ENCODE measurements at regions not wholly inside any gene's neighbourhood (a gene's known extent, or its start where the extent isn't known, plus 50 kb on each side); places are given as distances from the start of the nearest gene placed in this dataset.

- H3K27me3 ChIP-seq (ENCODE audit: control insufficient read depth, insufficient read depth, low read length) = no peaks in the 10 kb centered on the region
- no peaks in the 10 kb centered on the region for H3K36me3 ChIP-seq (replicated peaks; ENCODE audit: control insufficient read depth, insufficient read depth, low read length)
- no peak overlapping the region for H3K4me3 ChIP-seq (ENCODE audit: insufficient read depth, low read depth, low read length)
- no peak for DNase-seq
These were observed 1325.0 kb upstream of the CDH2 start for GRCh38 chr18:29501952-29502351.

GRCh38 chr18:29496152-29496680, 1319.3 kb upstream of the CDH2 start:
- Histone ChIP-seq H3K36me3 (replicated peaks; ENCODE audit: control insufficient read depth, insufficient read depth, low read length) (no peaks in the 10 kb centered on the region), H3K4me3 (ENCODE audit: insufficient read depth, low read depth, low read length) (no peak overlapping the region), H3K27me3 (ENCODE audit: control insufficient read depth, insufficient read depth, low read length) (no peaks in the 10 kb centered on the region)
- no peak for DNase-seq

- no peak for DNase-seq
- H3K4me3 ChIP-seq (ENCODE audit: insufficient read depth, low read depth, low read length) = no peak overlapping the region
- no peaks in the 10 kb centered on the region for H3K36me3 ChIP-seq (replicated peaks; ENCODE audit: control insufficient read depth, insufficient read depth, low read length)
- no peaks in the 10 kb centered on the region for H3K27me3 ChIP-seq (ENCODE audit: control insufficient read depth, insufficient read depth, low read length)
These were observed 1317.4 kb upstream of the CDH2 start for GRCh38 chr18:29494371-29494770.

- H3K4me3 ChIP-seq (ENCODE audit: insufficient read depth, low read depth, low read length) = no peak overlapping the region
- no peaks in the 10 kb centered on the region for H3K36me3 ChIP-seq (replicated peaks; ENCODE audit: control insufficient read depth, insufficient read depth, low read length)
- DNase-seq = no peak
These were observed 1315.0 kb upstream of the CDH2 start for GRCh38 chr18:29491907-29492306.

GRCh38 chr18:29488617-29489016, 1311.7 kb upstream of the CDH2 start:
- no peak for DNase-seq
- H3K27me3 ChIP-seq (ENCODE audit: control insufficient read depth, insufficient read depth, low read length) = no peaks in the 10 kb centered on the region
- no peaks in the 10 kb centered on the region for H3K36me3 ChIP-seq (replicated peaks; ENCODE audit: control insufficient read depth, insufficient read depth, low read length)
- H3K4me3 ChIP-seq (ENCODE audit: insufficient read depth, low read depth, low read length) = no peak overlapping the region

More at GRCh38 chr18:29491907-29492306, 1315.0 kb upstream of the CDH2 start:
- no peaks in the 10 kb centered on the region for H3K27me3 ChIP-seq (ENCODE audit: control insufficient read depth, insufficient read depth, low read length)

- DNase-seq = no peak
These were observed 1288.6 kb upstream of the CDH2 start for GRCh38 chr18:29465526-29465925.

GRCh38 chr18:29459972-29460371, 1283.0 kb upstream of the CDH2 start:
- Histone ChIP-seq H3K36me3 (replicated peaks; ENCODE audit: control insufficient read depth, insufficient read depth, low read length) (no peaks in the 10 kb centered on the region), H3K27me3 (ENCODE audit: control insufficient read depth, insufficient read depth, low read length) (no peaks in the 10 kb centered on the region), H3K4me3 (ENCODE audit: insufficient read depth, low read depth, low read length) (no peak overlapping the region)
- DNase-seq = no peak

More at GRCh38 chr18:29465526-29465925, 1288.6 kb upstream of the CDH2 start:
- Histone ChIP-seq H3K4me3 (ENCODE audit: insufficient read depth, low read depth, low read length) (no peak overlapping the region), H3K36me3 (replicated peaks; ENCODE audit: control insufficient read depth, insufficient read depth, low read length) (no peaks in the 10 kb centered on the region), H3K27me3 (ENCODE audit: control insufficient read depth, insufficient read depth, low read length) (no peaks in the 10 kb centered on the region)

GRCh38 chr18:29457316-29457889, 1280.5 kb upstream of the CDH2 start:
- Histone ChIP-seq H3K4me3 (ENCODE audit: insufficient read depth, low read depth, low read length) (no peak overlapping the region), H3K36me3 (replicated peaks; ENCODE audit: control insufficient read depth, insufficient read depth, low read length) (no peaks in the 10 kb centered on the region), H3K27me3 (ENCODE audit: control insufficient read depth, insufficient read depth, low read length) (no peaks in the 10 kb centered on the region)
- DNase-seq = no peak

GRCh38 chr18:29449424-29449823, 1272.5 kb upstream of the CDH2 start:
- Histone ChIP-seq H3K36me3 (replicated peaks; ENCODE audit: control insufficient read depth, insufficient read depth, low read length) (no peaks in the 10 kb centered on the region), H3K4me3 (ENCODE audit: insufficient read depth, low read depth, low read length) (no peak overlapping the region), H3K27me3 (ENCODE audit: control insufficient read depth, insufficient read depth, low read length) (no peaks in the 10 kb centered on the region)
- DNase-seq = no peak

GRCh38 chr18:29439398-29439797, 1262.5 kb upstream of the CDH2 start:
- H3K27me3 ChIP-seq (ENCODE audit: control insufficient read depth, insufficient read depth, low read length) = no peaks in the 10 kb centered on the region
- no peak for DNase-seq
- no peak overlapping the region for H3K4me3 ChIP-seq (ENCODE audit: insufficient read depth, low read depth, low read length)
- H3K36me3 ChIP-seq (replicated peaks; ENCODE audit: control insufficient read depth, insufficient read depth, low read length) = no peaks in the 10 kb centered on the region

- no peaks in the 10 kb centered on the region for H3K36me3 ChIP-seq (replicated peaks; ENCODE audit: control insufficient read depth, insufficient read depth, low read length)
- DNase-seq = no peak
These were observed 1259.5 kb upstream of the CDH2 start for GRCh38 chr18:29436459-29436858.

GRCh38 chr18:29434650-29435049, 1257.7 kb upstream of the CDH2 start:
- no peak for DNase-seq
- H3K4me3 ChIP-seq (ENCODE audit: insufficient read depth, low read depth, low read length) = no peak overlapping the region
- H3K36me3 ChIP-seq (replicated peaks; ENCODE audit: control insufficient read depth, insufficient read depth, low read length) = no peaks in the 10 kb centered on the region
- H3K27me3 ChIP-seq (ENCODE audit: control insufficient read depth, insufficient read depth, low read length) = no peaks in the 10 kb centered on the region

More at GRCh38 chr18:29436459-29436858, 1259.5 kb upstream of the CDH2 start:
- no peak overlapping the region for H3K4me3 ChIP-seq (ENCODE audit: insufficient read depth, low read depth, low read length)
- no peaks in the 10 kb centered on the region for H3K27me3 ChIP-seq (ENCODE audit: control insufficient read depth, insufficient read depth, low read length)

- H3K27me3 ChIP-seq (ENCODE audit: control insufficient read depth, insufficient read depth, low read length) = no peaks in the 10 kb centered on the region
- H3K4me3 ChIP-seq (ENCODE audit: insufficient read depth, low read depth, low read length) = no peak overlapping the region
- no peak for DNase-seq
- H3K36me3 ChIP-seq (replicated peaks; ENCODE audit: control insufficient read depth, insufficient read depth, low read length) = no peaks in the 10 kb centered on the region
These were observed 1253.5 kb upstream of the CDH2 start for GRCh38 chr18:29430416-29430815.

- Histone ChIP-seq H3K27me3 (ENCODE audit: control insufficient read depth, insufficient read depth, low read length) (no peaks in the 10 kb centered on the region), H3K4me3 (ENCODE audit: insufficient read depth, low read depth, low read length) (no peak overlapping the region), H3K36me3 (replicated peaks; ENCODE audit: control insufficient read depth, insufficient read depth, low read length) (no peaks in the 10 kb centered on the region)
- DNase-seq = no peak
These were observed 1241.2 kb upstream of the CDH2 start for GRCh38 chr18:29418136-29418535.

GRCh38 chr18:29406996-29407395, 1230.1 kb upstream of the CDH2 start:
- Histone ChIP-seq H3K36me3 (replicated peaks; ENCODE audit: control insufficient read depth, insufficient read depth, low read length) (no peaks in the 10 kb centered on the region), H3K27me3 (ENCODE audit: control insufficient read depth, insufficient read depth, low read length) (no peaks in the 10 kb centered on the region), H3K4me3 (ENCODE audit: insufficient read depth, low read depth, low read length) (no peak overlapping the region)
- no peak for DNase-seq

- no peaks in the 10 kb centered on the region for H3K36me3 ChIP-seq (replicated peaks; ENCODE audit: control insufficient read depth, insufficient read depth, low read length)
- no peaks in the 10 kb centered on the region for H3K27me3 ChIP-seq (ENCODE audit: control insufficient read depth, insufficient read depth, low read length)
- no peak overlapping the region for H3K4me3 ChIP-seq (ENCODE audit: insufficient read depth, low read depth, low read length)
- no peak for DNase-seq
These were observed 1220.6 kb upstream of the CDH2 start for GRCh38 chr18:29397536-29397935.

Data from H7 (cell line).